Body of pancreas (tissue), 4 donors: ENCODE measurements at regions not wholly inside any gene's neighbourhood (a gene's known extent, or its start where the extent isn't known, plus 50 kb on each side); places are given as distances from the start of the nearest gene placed in this dataset.

Experiments used
- CTCF ChIP-seq, 7 experiments: fragments of 450-650 bp in 4 of 7; fragments of 200-600 bp in 3 of 7; sonication (generic) in 3 of 7; IDR thresholded peaks; one replicate each; pipeline ENCODE4 v1.5.1; 2016 to 2019; ENCODE audit warnings: antibody characterized with exemption in 7 of 7
- POLR2A ChIP-seq, 3 donors: fragments of 450-650 bp; IDR thresholded peaks; one replicate each; pipeline ENCODE4 v1.6.1; 2016; ENCODE audit warnings: antibody characterized with exemption in 3 of 3, mild to moderate bottlenecking in 2 of 3

GRCh38 chrX:122268353-122268752, 915.7 kb upstream of the GRIA3 start:
- no peak for TF ChIP-seq CTCF (IDR thresholded peaks at IDR 0.05)
- TF ChIP-seq POLR2A (IDR thresholded peaks at IDR 0.05), result no peak
